ENCODE measurements at regions not wholly inside any gene's neighbourhood (a gene's known extent, or its start where the extent isn't known, plus 50 kb on each side); places are given as distances from the start of the nearest gene placed in this dataset.

GRCh38 chr11:134696455-134696854 is 284.4 kb upstream of the B3GAT1 start:
- TF ChIP-seq POLR2A (IDR thresholded peaks at IDR 0.05; ENCODE audit: control extremely low read depth in 1 of 2, low read depth in 2 of 2, low read length in 2 of 2) (no peak), CTCF (IDR thresholded peaks at IDR 0.05; ENCODE audit: control extremely low read depth in 1 of 3, insufficient read depth in 1 of 3, low read depth in 1 of 3, low read length in 3 of 3) (no peak), BCL11A (IDR thresholded peaks at IDR 0.05; ENCODE audit: low read depth in 2 of 2, low read length in 2 of 2) (no peak), CEBPB (IDR thresholded peaks at IDR 0.05; ENCODE audit: low read depth, low read length) (no peak), TBP (IDR thresholded peaks at IDR 0.05; ENCODE audit: low read depth, low read length) (no peak), RFX5 (IDR thresholded peaks at IDR 0.05; ENCODE audit: borderline replicate concordance, low read depth, low read length) (no peak), HDAC6 (IDR thresholded peaks at IDR 0.05; ENCODE audit: low read depth, low read length) (no peak), HDAC2 (IDR thresholded peaks at IDR 0.05; ENCODE audit: borderline replicate concordance in 1 of 2, low read depth in 2 of 2, low read length in 2 of 2) (no peak)
